Psoas muscle (tissue), 7 donors: ENCODE measurements at regions not wholly inside any gene's neighbourhood (a gene's known extent, or its start where the extent isn't known, plus 50 kb on each side); places are given as distances from the start of the nearest gene placed in this dataset.

ENCODE experiments used
- ATAC-seq, 4 donors: fragments of 200-7000 bp; cut with Tn5 transposase; one replicate each; pipeline ENCODE4 v1.9.1; 2020; ENCODE audit warnings: moderate library complexity in 3 of 4, mild to moderate bottlenecking in 2 of 4
- DNase-seq, 2 donors: peaks; one replicate each; pipeline ENCODE4 v3.0.0-alpha.2; 2020
- H3K27ac ChIP-seq: fragments of 200-600 bp; one replicate; pipeline ENCODE4 v1.8.0; 2022
- H3K27me3 ChIP-seq, 3 donors: fragments of 200-600 bp in 1 of 3; one replicate each; pipeline versions ENCODE4 v1.6.1 to v1.8.0; 2013 to 2022; ENCODE audit warnings: low read length in 2 of 3, mild to moderate bottlenecking in 2 of 3, moderate library complexity in 1 of 3; ENCODE audit not compliant: insufficient read depth in 3 of 3
- H3K36me3 ChIP-seq, 2 donors: fragments of 200-600 bp in 1 of 2; one replicate each; pipeline versions ENCODE4 v1.6.1 to v1.8.0; 2013 to 2022; ENCODE audit warnings: low read depth in 1 of 2, mild to moderate bottlenecking in 1 of 2, moderate library complexity in 1 of 2; ENCODE audit not compliant: insufficient read depth in 1 of 2
- H3K4me1 ChIP-seq: fragments of 200-600 bp; one replicate; pipeline ENCODE4 v1.8.0; 2022
- H3K4me3 ChIP-seq: fragments of 200-600 bp; one replicate; pipeline ENCODE4 v1.8.0; 2022; ENCODE audit warnings: mild to moderate bottlenecking
- H3K9me3 ChIP-seq: fragments of 200-600 bp; one replicate; pipeline ENCODE4 v1.8.0; 2022
- WGBS, 3 donors: extraction: QIAGEN DNeasy Blood & Tissue Kit; methylation state at CpG; one replicate each; pipeline versions ENCODE4 v1.1.6 to v1.1.7; 2013; 5-methylcytosine and 5-hydroxymethylcytosine counted together
- intact Hi-C, 2 donors: fragments of 100-400 bp; cut with DNase I; formaldehyde crosslinking; loops; one replicate each; pipeline versions ENCODE4 v1.11.0 to v1.14.2; 2022
- TF ChIP-seq, protein P1 (sequence below): fragments of 200-600 bp; IDR thresholded peaks from one replicate; pipeline ENCODE4 v1.8.0; 2022; ENCODE audit warnings: antibody characterized with exemption
- donor health status: healthy with polysubstance abuse.
- donor health status: DM: no; HTN: no; CAD: no; lungs with moderate emphysema.
- donor health status: Bipolar disorder and iron deficiency.
- donor health status: healthy.
- donor health status: DM: yes; HTN: yes; CAD: no.
- donor health status: DM: no; HTN: no; CAD: no.
- donor health status: DM: yes; HTN: yes; CAD: no.

DNA sequence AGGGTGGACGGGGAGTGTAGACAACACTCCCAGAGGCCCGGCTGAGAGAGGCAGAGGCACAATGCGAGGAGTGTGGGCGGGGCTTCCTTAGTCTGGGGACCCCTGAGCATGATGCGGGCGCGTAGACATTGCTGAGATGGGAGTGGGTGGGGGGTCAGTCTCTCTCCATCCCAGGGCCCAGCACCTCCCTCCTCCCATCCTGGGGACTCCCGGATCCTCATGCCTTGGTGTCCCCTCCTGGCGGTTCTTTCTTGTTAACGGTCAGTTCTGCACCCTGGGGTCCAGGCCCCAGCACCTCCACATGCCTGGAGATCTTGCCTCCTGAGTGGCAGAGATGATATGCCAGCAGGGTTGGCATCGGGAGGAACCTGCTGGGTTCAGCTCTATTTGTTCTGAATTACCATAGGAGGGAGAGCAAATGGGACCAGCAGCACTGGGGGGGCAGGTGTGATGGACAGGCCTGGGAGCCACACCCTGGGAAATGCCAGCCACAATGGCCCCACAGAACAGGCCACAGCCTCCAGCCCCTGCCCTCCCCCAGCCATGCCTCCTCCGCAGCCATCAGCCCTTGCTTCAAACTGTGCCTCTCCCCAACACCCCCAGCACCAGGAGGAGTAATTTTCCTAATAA is 55.7 kb downstream of the RTL6 start:
- ATAC-seq (no peak), DNase-seq (no peak)
- TF ChIP-seq, protein P1, sequence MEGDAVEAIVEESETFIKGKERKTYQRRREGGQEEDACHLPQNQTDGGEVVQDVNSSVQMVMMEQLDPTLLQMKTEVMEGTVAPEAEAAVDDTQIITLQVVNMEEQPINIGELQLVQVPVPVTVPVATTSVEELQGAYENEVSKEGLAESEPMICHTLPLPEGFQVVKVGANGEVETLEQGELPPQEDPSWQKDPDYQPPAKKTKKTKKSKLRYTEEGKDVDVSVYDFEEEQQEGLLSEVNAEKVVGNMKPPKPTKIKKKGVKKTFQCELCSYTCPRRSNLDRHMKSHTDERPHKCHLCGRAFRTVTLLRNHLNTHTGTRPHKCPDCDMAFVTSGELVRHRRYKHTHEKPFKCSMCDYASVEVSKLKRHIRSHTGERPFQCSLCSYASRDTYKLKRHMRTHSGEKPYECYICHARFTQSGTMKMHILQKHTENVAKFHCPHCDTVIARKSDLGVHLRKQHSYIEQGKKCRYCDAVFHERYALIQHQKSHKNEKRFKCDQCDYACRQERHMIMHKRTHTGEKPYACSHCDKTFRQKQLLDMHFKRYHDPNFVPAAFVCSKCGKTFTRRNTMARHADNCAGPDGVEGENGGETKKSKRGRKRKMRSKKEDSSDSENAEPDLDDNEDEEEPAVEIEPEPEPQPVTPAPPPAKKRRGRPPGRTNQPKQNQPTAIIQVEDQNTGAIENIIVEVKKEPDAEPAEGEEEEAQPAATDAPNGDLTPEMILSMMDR = no peak
- peaks cover 5% of the 10 kb centered on the region for H3K9me3 ChIP-seq
- no peak overlapping the region for H3K27ac ChIP-seq
- 69 to 94% (median 77%) methylated on average over 9 to 12 of the region's 12 CpGs for WGBS, 3 donors
- intact Hi-C loops = no loop called here
- no peaks in the 10 kb centered on the region for H3K27me3 ChIP-seq
- no peaks in the 10 kb centered on the region for H3K4me1 ChIP-seq
- H3K36me3 ChIP-seq = no peaks in the 10 kb centered on the region
- no peak overlapping the region for H3K4me3 ChIP-seq

DNA sequence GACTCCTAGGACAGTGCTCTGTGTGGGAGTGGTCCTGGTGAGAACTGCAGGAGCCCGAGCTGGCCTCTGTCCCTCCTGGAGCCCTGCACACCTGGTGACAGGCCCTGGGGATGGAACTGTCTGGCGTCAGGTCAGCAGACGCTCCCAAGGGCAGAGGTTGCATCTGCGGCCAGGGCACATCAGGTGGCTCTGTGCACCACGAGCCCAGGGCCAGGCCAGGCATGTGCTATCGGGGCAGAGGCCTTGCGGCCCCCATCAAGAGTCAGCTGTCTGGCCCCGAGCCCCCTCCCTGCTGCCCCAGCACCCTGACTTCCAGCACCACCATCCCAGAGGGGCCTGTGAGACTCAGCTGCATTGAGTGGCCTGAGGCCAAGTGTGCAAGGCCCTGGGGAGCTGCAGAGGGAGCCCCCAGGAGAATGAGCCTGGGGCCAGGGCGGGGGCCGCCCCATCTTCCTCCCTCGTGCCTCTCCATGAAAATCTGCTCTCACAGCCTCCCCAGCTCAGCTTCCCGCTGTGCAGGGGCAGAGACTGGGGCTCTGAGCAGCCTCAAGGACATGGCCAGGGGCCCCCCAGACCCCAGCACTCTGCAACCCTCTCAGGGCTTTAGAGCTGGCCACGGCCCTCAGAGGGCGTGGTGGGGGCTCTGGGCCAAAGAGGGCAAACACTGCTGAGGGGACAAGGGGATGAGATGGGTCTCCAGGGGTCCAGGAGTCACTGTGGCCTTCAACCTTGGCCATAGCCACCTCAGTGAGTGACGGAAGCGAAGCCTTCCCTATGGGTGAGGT is 56.4 kb downstream of the RTL6 start:
- 69 to 84% (median 79%) methylated on average over 12 to 16 of the region's 16 CpGs for WGBS, 3 donors
- no peak overlapping the region for H3K4me3 ChIP-seq

DNA sequence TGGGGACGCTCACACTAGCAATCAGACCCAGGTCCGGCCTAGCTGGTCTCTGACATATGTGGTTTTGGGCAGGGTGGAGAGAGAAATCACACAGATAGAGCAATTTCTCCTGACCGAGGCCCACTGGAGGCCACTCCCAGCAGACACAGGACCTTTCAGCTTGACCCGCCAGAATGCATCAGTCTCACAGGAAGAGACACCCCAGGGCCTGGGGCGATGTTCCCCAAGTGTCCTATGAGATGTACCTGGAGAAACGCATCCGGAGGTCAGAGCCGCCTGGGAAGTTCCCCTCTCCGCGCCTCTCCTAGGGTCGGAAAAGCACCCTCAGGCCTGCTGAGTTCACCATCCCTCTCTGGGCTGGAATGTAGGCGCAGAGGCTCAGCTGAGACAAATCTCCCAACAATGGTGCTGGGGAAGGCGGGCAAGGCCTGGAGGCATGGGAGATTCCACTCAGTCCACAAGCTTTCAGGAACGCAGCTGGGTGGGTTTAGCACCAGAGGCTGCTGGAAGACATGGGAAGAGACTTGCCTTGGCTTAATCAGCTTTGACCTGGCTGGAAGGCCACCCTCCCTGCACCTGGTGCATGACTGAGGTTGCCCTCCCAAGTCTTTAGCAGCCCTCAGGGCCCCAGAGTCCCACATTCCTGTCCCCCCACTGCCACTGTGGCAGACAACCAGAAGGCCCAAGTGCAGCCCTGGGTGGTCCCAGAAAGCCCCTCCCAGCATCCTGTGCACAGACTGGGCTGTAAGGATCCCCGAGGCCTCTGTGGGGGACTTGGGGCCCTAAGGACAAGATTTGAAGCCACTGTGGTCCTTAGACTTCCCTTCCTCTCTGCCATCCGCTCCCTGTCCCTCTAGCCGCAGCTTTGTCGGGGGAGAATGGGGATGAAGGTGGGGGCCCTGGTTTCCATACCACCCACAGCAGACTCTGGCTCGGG is 57.5 kb downstream of the RTL6 start:
- DNase-seq (no peak), ATAC-seq (no peak)
- Histone ChIP-seq H3K36me3 (no peaks in the 10 kb centered on the region), H3K9me3 (no peaks in the 10 kb centered on the region), H3K27ac (no peak overlapping the region), H3K4me3 (no peak overlapping the region), H3K27me3 (no peaks in the 10 kb centered on the region), H3K4me1 (no peaks in the 10 kb centered on the region)
- 84 to 91% (median 84%) methylated on average over 19 of the region's 19 CpGs for WGBS, 3 donors
- TF ChIP-seq, protein P1 = no peak
- intact Hi-C loops = no loop called here

More for the DNA sequence above, 56.4 kb downstream of the RTL6 start:
- TF ChIP-seq, protein P1 = no peak
- Histone ChIP-seq H3K9me3 (peaks cover under 1% of the 10 kb centered on the region), H3K36me3 (no peaks in the 10 kb centered on the region), H3K27ac (no peak overlapping the region), H3K27me3 (no peaks in the 10 kb centered on the region), H3K4me1 (no peaks in the 10 kb centered on the region)
- DNase-seq = no peak
- intact Hi-C loops = no loop called here
- no peak for ATAC-seq

DNA sequence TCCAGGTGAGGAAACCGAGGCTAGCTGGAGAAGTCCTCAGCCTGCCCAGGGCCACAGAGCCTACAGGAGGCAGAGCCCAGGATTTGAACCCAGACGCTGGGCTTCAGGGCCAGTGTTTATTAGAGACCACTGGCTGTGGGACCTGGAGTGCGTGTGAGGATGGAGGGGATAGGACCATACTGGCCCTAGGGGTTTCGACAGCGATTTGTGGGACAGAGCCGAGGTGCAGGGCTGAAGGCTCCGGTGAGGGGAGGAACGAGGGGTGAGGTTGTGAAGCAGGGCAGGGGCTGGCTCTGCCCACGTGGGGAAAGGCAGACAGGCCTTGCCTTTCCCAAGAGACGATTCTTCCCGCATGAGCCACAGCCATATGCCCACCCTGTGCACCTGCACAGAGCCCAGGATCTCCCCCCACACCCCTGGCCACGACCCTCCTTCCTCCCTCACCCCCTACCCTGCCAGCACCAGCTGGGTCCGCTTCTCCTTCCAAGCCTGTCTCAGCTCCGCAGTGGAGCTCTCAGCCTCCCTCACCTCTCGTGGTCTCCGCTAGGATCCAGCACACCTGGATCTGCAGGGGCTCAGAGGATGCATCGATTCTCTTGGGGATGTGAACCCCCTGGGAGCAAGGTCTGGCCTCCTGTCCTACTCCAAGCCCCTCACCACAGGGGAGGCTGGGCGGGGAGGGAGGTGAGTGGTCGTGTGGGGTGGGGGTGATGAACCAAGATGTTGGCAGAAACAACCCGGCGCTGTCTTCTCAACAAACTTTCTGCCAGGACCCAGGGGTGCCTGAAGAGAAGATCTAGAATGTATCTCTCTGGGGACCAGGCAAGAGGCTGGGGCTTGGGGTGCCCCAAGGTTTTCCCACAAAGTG is 58.4 kb downstream of the RTL6 start:
- H3K4me3 ChIP-seq = no peak overlapping the region
- TF ChIP-seq, protein P1 = no peak
- intact Hi-C loops = no loop called here
- DNase-seq (no peak), ATAC-seq (no peak)
- WGBS, 3 donors = 73 to 83% (median 75%) methylated on average over 19 to 21 of the region's 21 CpGs
- H3K4me1 ChIP-seq = no peaks in the 10 kb centered on the region
- H3K27ac ChIP-seq = no peak overlapping the region
- H3K36me3 ChIP-seq = no peaks in the 10 kb centered on the region
- no peaks in the 10 kb centered on the region for H3K9me3 ChIP-seq
- no peaks in the 10 kb centered on the region for H3K27me3 ChIP-seq
